GM21515 (cell line): ENCODE measurements at regions not wholly inside any gene's neighbourhood (a gene's known extent, or its start where the extent isn't known, plus 50 kb on each side); places are given as distances from the start of the nearest gene placed in this dataset.

Source experiments
- ATAC-seq: cut with Tn5 transposase; IDR thresholded peaks from one replicate; pipeline ENCODE4 v1.9.1; 2021; ENCODE audit not compliant: unreplicated experiment

GRCh38 chr2:2706306-2706705 is 375.2 kb upstream of the MYT1L start:
- ATAC-seq, result no peak

GRCh38 chr2:2705871-2706270 is 374.8 kb upstream of the MYT1L start:
- ATAC-seq, result no peak

GRCh38 chr2:2704428-2705090 is 373.5 kb upstream of the MYT1L start:
- ATAC-seq, result no peak

GRCh38 chr2:2703762-2704427 is 372.8 kb upstream of the MYT1L start:
- no peak for ATAC-seq

GRCh38 chr2:2703172-2703571 is 372.1 kb upstream of the MYT1L start:
- no peak for ATAC-seq

- ATAC-seq, result no peak
Observed at GRCh38 chr2:2702385-2702784, 371.3 kb upstream of the MYT1L start.

- ATAC-seq, result no peak
Observed at GRCh38 chr2:2701813-2702212, 370.7 kb upstream of the MYT1L start.

GRCh38 chr2:2701176-2701781 is 370.2 kb upstream of the MYT1L start:
- ATAC-seq, result no peak

GRCh38 chr2:2699121-2699505 is 368.0 kb upstream of the MYT1L start:
- ATAC-seq, result no peak

GRCh38 chr2:2698182-2699120 is 367.4 kb upstream of the MYT1L start:
- no peak for ATAC-seq

GRCh38 chr2:2696733-2697455 is 365.8 kb upstream of the MYT1L start:
- ATAC-seq, result no peak

GRCh38 chr2:2696325-2696724 is 365.2 kb upstream of the MYT1L start:
- ATAC-seq, result no peak

GRCh38 chr2:2694746-2695145 is 363.7 kb upstream of the MYT1L start:
- no peak for ATAC-seq

GRCh38 chr2:2692599-2693389 is 361.7 kb upstream of the MYT1L start:
- ATAC-seq, result no peak

GRCh38 chr2:2691419-2691818 is 360.3 kb upstream of the MYT1L start:
- no peak for ATAC-seq

- no peak for ATAC-seq
Observed at GRCh38 chr2:2690985-2691384, 359.9 kb upstream of the MYT1L start.

- ATAC-seq, result no peak
Observed at GRCh38 chr2:2689306-2689705, 358.2 kb upstream of the MYT1L start.

- no peak for ATAC-seq
Observed at GRCh38 chr2:2688254-2688653, 357.2 kb upstream of the MYT1L start.

- ATAC-seq, result no peak
Observed at GRCh38 chr2:2687745-2688144, 356.7 kb upstream of the MYT1L start.

GRCh38 chr2:2686222-2686621 is 355.1 kb upstream of the MYT1L start:
- no peak for ATAC-seq
